Neutrophil (primary cell): ENCODE measurements at regions not wholly inside any gene's neighbourhood (a gene's known extent, or its start where the extent isn't known, plus 50 kb on each side); places are given as distances from the start of the nearest gene placed in this dataset.

Experiments used
- H3K27ac ChIP-seq: fragments of 200-600 bp; sonication (generic); 2 replicates; pipeline ENCODE4 v1.5.1; 2016; ENCODE audit warnings: mild to moderate bottlenecking, moderate library complexity
- H3K27me3 ChIP-seq: fragments of 200-600 bp; sonication (generic); 2 replicates; pipeline ENCODE4 v1.6.0; 2016; ENCODE audit warnings: mild to moderate bottlenecking
- H3K36me3 ChIP-seq: fragments of 200-600 bp; sonication (generic); 2 replicates; pipeline ENCODE4 v1.5.1; 2017
- H3K4me1 ChIP-seq, 2 experiments: fragments of 200-600 bp in 1 of 2; sonication (generic) in 1 of 2; 1 replicate in 1 of 2; 2 replicates in 1 of 2; pipeline versions ENCODE4 v1.5.1 to v1.6.1; 2013 to 2016; ENCODE audit warnings: low read depth in 1 of 2, low read length in 1 of 2, mild to moderate bottlenecking in 1 of 2, moderate library complexity in 1 of 2; ENCODE audit not compliant: control insufficient read depth in 1 of 2, insufficient read depth in 1 of 2
- H3K4me3 ChIP-seq, 2 experiments: fragments of 200-600 bp in 1 of 2; sonication (generic) in 1 of 2; 1 replicate in 1 of 2; 2 replicates in 1 of 2; pipeline ENCODE4 v1.5.1; 2013 to 2016; ENCODE audit warnings: low read depth in 1 of 2, low read length in 1 of 2, mild to moderate bottlenecking in 1 of 2, moderate library complexity in 1 of 2
- H3K9me3 ChIP-seq: fragments of 200-600 bp; sonication (generic); 2 replicates; pipeline ENCODE4 v1.5.1; 2016
- CTCF ChIP-seq: fragments of 200-600 bp; sonication (generic); IDR thresholded peaks from 2 replicates; pipeline ENCODE4 v1.5.1; 2016; ENCODE audit warnings: antibody characterized with exemption

- H3K36me3 ChIP-seq: no peaks in the 10 kb centered on the region
- H3K9me3 ChIP-seq: no peaks in the 10 kb centered on the region
- H3K27ac ChIP-seq: no peak overlapping the region
- TF ChIP-seq CTCF: no peak
- no peaks in the 10 kb centered on the region for H3K27me3 ChIP-seq
- H3K4me3 ChIP-seq: no peak overlapping the region
- no peaks in the 10 kb centered on the region for H3K4me1 ChIP-seq
These were observed 393.0 kb downstream of the LRRIQ3 start for GRCh38 chr1:73804935-73805334.

GRCh38 chr1:73803380-73803779, 394.6 kb downstream of the LRRIQ3 start:
- no peaks in the 10 kb centered on the region for H3K36me3 ChIP-seq
- no peak overlapping the region for H3K27ac ChIP-seq
- no peak for TF ChIP-seq CTCF

GRCh38 chr1:73801912-73802429, 396.0 kb downstream of the LRRIQ3 start:
- H3K27ac ChIP-seq: no peak overlapping the region
- no peak for TF ChIP-seq CTCF
- no peaks in the 10 kb centered on the region for H3K27me3 ChIP-seq
- no peak overlapping the region for H3K4me3 ChIP-seq
- no peaks in the 10 kb centered on the region for H3K9me3 ChIP-seq
- H3K4me1 ChIP-seq: no peaks in the 10 kb centered on the region
- H3K36me3 ChIP-seq: no peaks in the 10 kb centered on the region

More at GRCh38 chr1:73803380-73803779, 394.6 kb downstream of the LRRIQ3 start:
- Histone ChIP-seq H3K9me3 (no peaks in the 10 kb centered on the region), H3K27me3 (no peaks in the 10 kb centered on the region), H3K4me1 (no peaks in the 10 kb centered on the region), H3K4me3 (no peak overlapping the region)

- H3K36me3 ChIP-seq: no peaks in the 10 kb centered on the region
- no peaks in the 10 kb centered on the region for H3K9me3 ChIP-seq
- H3K4me1 ChIP-seq: no peaks in the 10 kb centered on the region
- H3K27ac ChIP-seq: no peak overlapping the region
- no peak overlapping the region for H3K4me3 ChIP-seq
- no peaks in the 10 kb centered on the region for H3K27me3 ChIP-seq
- TF ChIP-seq CTCF: no peak
These were observed 397.6 kb downstream of the LRRIQ3 start for GRCh38 chr1:73800376-73800775.

GRCh38 chr1:73789965-73790364, 408.0 kb downstream of the LRRIQ3 start:
- H3K27ac ChIP-seq: no peak overlapping the region
- H3K36me3 ChIP-seq: no peaks in the 10 kb centered on the region
- no peaks in the 10 kb centered on the region for H3K27me3 ChIP-seq
- H3K4me1 ChIP-seq: no peaks in the 10 kb centered on the region
- TF ChIP-seq CTCF: no peak
- H3K9me3 ChIP-seq: no peaks in the 10 kb centered on the region
- H3K4me3 ChIP-seq: no peak overlapping the region

GRCh38 chr1:73784026-73784425, 413.9 kb downstream of the LRRIQ3 start:
- Histone ChIP-seq H3K9me3 (no peaks in the 10 kb centered on the region), H3K27ac (no peak overlapping the region), H3K36me3 (no peaks in the 10 kb centered on the region), H3K4me3 (no peak overlapping the region), H3K27me3 (no peaks in the 10 kb centered on the region), H3K4me1 (no peaks in the 10 kb centered on the region)
- TF ChIP-seq CTCF: no peak
